ENCODE measurements at regions not wholly inside any gene's neighbourhood (a gene's known extent, or its start where the extent isn't known, plus 50 kb on each side); places are given as distances from the start of the nearest gene placed in this dataset.

DNA sequence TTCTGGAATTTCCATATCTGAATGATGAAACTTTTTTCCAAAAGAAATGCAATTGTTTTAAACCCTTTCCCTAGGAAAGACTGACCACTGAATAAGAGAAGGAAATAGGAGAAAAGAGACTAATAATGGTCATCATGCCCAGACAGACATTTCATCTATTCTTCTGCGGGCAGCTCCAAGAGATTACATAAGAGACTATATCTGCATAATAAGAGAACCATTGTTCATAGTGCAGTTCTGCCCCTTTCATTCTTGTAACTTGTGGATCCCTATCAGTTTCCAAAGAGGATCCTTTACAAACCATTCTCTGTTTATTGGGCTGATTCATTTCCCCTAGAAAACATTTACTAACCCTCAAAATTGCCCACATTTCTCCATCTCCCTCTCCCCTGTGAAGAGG lies 197.8 kb downstream of the FSCB start:
- ATAC-seq: no peak
- TF ChIP-seq, protein P1, sequence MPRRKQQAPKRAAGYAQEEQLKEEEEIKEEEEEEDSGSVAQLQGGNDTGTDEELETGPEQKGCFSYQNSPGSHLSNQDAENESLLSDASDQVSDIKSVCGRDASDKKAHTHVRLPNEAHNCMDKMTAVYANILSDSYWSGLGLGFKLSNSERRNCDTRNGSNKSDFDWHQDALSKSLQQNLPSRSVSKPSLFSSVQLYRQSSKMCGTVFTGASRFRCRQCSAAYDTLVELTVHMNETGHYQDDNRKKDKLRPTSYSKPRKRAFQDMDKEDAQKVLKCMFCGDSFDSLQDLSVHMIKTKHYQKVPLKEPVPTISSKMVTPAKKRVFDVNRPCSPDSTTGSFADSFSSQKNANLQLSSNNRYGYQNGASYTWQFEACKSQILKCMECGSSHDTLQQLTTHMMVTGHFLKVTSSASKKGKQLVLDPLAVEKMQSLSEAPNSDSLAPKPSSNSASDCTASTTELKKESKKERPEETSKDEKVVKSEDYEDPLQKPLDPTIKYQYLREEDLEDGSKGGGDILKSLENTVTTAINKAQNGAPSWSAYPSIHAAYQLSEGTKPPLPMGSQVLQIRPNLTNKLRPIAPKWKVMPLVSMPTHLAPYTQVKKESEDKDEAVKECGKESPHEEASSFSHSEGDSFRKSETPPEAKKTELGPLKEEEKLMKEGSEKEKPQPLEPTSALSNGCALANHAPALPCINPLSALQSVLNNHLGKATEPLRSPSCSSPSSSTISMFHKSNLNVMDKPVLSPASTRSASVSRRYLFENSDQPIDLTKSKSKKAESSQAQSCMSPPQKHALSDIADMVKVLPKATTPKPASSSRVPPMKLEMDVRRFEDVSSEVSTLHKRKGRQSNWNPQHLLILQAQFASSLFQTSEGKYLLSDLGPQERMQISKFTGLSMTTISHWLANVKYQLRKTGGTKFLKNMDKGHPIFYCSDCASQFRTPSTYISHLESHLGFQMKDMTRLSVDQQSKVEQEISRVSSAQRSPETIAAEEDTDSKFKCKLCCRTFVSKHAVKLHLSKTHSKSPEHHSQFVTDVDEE (CRISPR knock-in tag; IDR thresholded peaks at IDR 0.05): no peak
- TF ChIP-seq, protein P2, sequence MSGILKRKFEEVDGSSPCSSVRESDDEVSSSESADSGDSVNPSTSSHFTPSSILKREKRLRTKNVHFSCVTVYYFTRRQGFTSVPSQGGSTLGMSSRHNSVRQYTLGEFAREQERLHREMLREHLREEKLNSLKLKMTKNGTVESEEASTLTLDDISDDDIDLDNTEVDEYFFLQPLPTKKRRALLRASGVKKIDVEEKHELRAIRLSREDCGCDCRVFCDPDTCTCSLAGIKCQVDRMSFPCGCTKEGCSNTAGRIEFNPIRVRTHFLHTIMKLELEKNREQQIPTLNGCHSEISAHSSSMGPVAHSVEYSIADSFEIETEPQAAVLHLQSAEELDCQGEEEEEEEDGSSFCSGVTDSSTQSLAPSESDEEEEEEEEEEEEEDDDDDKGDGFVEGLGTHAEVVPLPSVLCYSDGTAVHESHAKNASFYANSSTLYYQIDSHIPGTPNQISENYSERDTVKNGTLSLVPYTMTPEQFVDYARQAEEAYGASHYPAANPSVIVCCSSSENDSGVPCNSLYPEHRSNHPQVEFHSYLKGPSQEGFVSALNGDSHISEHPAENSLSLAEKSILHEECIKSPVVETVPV (CRISPR knock-in tag; IDR thresholded peaks at IDR 0.05): no peak
- no peak for TF ChIP-seq GLIS3 (CRISPR knock-in tag; IDR thresholded peaks at IDR 0.05)
- TF ChIP-seq ZFP3 (CRISPR knock-in tag; IDR thresholded peaks at IDR 0.05): no peak

DNA sequence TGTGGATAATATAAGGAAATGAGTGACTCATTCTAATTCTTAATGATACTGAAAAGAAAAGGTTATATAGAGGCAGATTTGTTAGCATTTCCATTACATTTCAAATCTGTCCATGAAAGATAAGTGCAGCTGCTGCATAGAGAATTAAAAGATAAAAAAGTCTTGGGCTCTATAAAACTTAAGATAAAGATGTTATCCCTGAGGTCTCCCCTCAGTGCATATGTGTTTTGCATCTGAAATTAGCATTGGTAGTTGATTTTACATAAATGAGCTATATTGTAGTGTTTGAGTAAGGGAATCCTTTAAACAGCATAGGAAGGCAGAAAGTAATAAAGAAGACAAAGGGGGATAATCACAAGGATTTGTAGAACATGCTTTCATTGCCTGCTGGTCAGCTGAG lies 206.2 kb downstream of the FSCB start:
- no peak for ATAC-seq
- TF ChIP-seq ESRRG (CRISPR knock-in tag; IDR thresholded peaks at IDR 0.05) (no peak), ZNF8 (CRISPR knock-in tag; IDR thresholded peaks at IDR 0.05) (no peak), ZFP3 (CRISPR knock-in tag; IDR thresholded peaks at IDR 0.05) (no peak), CSDC2 (CRISPR knock-in tag; IDR thresholded peaks at IDR 0.05) (no peak), ARNTL (CRISPR knock-in tag; IDR thresholded peaks at IDR 0.05; ENCODE audit: borderline replicate concordance, low read depth) (no peak), GLIS3 (CRISPR knock-in tag; IDR thresholded peaks at IDR 0.05) (no peak), OSR1 (CRISPR knock-in tag; IDR thresholded peaks at IDR 0.05) (no peak), TCF4 (CRISPR knock-in tag; IDR thresholded peaks at IDR 0.05; ENCODE audit: borderline replicate concordance) (no peak), TOX (CRISPR knock-in tag; IDR thresholded peaks at IDR 0.05; ENCODE audit: borderline replicate concordance) (no peak), RARB (CRISPR knock-in tag; IDR thresholded peaks at IDR 0.05) (no peak), ZNF70 (CRISPR knock-in tag; IDR thresholded peaks at IDR 0.05) (no peak), ZNF565 (CRISPR knock-in tag; conservative IDR thresholded peaks at IDR 0.05; ENCODE audit: low read depth) (no peak), ISL1 (CRISPR knock-in tag; IDR thresholded peaks at IDR 0.05) (no peak)
- TF ChIP-seq, protein P1 (CRISPR knock-in tag; IDR thresholded peaks at IDR 0.05): no peak
- TF ChIP-seq, protein P3, sequence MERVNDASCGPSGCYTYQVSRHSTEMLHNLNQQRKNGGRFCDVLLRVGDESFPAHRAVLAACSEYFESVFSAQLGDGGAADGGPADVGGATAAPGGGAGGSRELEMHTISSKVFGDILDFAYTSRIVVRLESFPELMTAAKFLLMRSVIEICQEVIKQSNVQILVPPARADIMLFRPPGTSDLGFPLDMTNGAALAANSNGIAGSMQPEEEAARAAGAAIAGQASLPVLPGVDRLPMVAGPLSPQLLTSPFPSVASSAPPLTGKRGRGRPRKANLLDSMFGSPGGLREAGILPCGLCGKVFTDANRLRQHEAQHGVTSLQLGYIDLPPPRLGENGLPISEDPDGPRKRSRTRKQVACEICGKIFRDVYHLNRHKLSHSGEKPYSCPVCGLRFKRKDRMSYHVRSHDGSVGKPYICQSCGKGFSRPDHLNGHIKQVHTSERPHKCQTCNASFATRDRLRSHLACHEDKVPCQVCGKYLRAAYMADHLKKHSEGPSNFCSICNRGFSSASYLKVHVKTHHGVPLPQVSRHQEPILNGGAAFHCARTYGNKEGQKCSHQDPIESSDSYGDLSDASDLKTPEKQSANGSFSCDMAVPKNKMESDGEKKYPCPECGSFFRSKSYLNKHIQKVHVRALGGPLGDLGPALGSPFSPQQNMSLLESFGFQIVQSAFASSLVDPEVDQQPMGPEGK (CRISPR knock-in tag; IDR thresholded peaks at IDR 0.05; ENCODE audit: borderline replicate concordance): no peak
- TF ChIP-seq, protein P4, sequence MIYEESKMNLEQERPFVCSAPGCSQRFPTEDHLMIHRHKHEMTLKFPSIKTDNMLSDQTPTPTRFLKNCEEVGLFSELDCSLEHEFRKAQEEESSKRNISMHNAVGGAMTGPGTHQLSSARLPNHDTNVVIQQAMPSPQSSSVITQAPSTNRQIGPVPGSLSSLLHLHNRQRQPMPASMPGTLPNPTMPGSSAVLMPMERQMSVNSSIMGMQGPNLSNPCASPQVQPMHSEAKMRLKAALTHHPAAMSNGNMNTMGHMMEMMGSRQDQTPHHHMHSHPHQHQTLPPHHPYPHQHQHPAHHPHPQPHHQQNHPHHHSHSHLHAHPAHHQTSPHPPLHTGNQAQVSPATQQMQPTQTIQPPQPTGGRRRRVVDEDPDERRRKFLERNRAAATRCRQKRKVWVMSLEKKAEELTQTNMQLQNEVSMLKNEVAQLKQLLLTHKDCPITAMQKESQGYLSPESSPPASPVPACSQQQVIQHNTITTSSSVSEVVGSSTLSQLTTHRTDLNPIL (CRISPR knock-in tag; IDR thresholded peaks at IDR 0.05; ENCODE audit: low read depth): no peak
- TF ChIP-seq, protein P2 (CRISPR knock-in tag; IDR thresholded peaks at IDR 0.05): no peak

DNA sequence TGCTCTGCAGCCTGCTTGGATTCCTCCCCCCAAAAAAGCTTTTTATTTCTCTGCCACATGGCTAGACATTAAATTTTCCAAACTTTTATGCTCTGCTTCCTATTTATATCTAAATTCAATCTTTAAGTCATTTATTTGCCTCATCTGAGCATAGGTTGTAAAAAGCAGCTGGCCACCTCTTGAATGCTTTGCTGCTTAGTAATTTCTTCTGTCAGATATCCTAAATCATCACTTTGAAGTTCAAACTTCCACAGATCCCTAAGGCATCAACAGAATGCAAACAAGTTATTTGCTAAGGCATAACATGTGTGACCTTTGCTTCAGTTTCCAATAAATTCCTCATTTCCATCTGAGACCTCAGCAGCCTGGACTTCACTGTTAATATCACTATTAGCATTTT lies 209.6 kb downstream of the FSCB start:
- ATAC-seq: no peak
- TF ChIP-seq ARNTL (CRISPR knock-in tag; IDR thresholded peaks at IDR 0.05; ENCODE audit: borderline replicate concordance, low read depth): no peak
- no peak for TF ChIP-seq ISL1 (CRISPR knock-in tag; IDR thresholded peaks at IDR 0.05)
- TF ChIP-seq BACH2 (CRISPR knock-in tag; IDR thresholded peaks at IDR 0.05; ENCODE audit: borderline replicate concordance): no peak
- no peak for TF ChIP-seq TOX (CRISPR knock-in tag; IDR thresholded peaks at IDR 0.05; ENCODE audit: borderline replicate concordance)
